Transverse colon (tissue), 3 donors: ENCODE measurements at regions not wholly inside any gene's neighbourhood (a gene's known extent, or its start where the extent isn't known, plus 50 kb on each side); places are given as distances from the start of the nearest gene placed in this dataset.

Experiments
- EP300 ChIP-seq: sonication (generic); formaldehyde crosslinking; IDR thresholded peaks from one replicate; pipeline ENCODE4 v1.6.1; 2017; ENCODE audit warnings: antibody characterized with exemption, low read depth
- POLR2A ChIP-seq: fragments of 450-650 bp; IDR thresholded peaks from one replicate; pipeline ENCODE4 v1.6.1; 2016; ENCODE audit warnings: antibody characterized with exemption, mild to moderate bottlenecking, moderate library complexity
- TF ChIP-seq, protein P1 (sequence below), 5 experiments: fragments of 200-600 bp in 3 of 5; fragments of 450-650 bp in 2 of 5; sonication (generic) in 3 of 5; IDR thresholded peaks; 1 replicate in 2 of 5; 2 replicates in 3 of 5; pipeline ENCODE4 v1.5.1; 2016 to 2017; ENCODE audit warnings: antibody characterized with exemption in 5 of 5, inconsistent platforms in 3 of 5, mild to moderate bottlenecking in 2 of 5, moderate library complexity in 1 of 5

DNA sequence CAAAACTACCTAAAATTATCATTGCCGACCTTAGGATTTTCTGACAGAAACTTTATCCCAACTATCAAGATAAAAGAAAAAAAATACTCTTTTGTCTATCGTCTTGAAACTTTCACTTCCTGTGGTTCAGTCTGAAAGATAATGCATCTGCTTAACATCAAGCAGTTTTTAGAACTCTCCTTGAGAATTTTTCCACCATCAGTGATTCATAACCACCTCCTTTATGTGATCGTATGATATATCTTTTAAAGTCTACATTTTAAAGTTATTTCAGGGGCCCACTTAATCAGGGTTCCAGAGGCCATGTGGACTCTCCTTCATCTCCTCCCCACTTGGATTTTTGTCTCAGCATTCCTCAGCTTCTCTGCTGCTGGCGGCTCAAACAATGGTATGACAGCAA lies 272.8 kb upstream of the TENM3 start:
- TF ChIP-seq, protein P1, sequence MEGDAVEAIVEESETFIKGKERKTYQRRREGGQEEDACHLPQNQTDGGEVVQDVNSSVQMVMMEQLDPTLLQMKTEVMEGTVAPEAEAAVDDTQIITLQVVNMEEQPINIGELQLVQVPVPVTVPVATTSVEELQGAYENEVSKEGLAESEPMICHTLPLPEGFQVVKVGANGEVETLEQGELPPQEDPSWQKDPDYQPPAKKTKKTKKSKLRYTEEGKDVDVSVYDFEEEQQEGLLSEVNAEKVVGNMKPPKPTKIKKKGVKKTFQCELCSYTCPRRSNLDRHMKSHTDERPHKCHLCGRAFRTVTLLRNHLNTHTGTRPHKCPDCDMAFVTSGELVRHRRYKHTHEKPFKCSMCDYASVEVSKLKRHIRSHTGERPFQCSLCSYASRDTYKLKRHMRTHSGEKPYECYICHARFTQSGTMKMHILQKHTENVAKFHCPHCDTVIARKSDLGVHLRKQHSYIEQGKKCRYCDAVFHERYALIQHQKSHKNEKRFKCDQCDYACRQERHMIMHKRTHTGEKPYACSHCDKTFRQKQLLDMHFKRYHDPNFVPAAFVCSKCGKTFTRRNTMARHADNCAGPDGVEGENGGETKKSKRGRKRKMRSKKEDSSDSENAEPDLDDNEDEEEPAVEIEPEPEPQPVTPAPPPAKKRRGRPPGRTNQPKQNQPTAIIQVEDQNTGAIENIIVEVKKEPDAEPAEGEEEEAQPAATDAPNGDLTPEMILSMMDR (IDR thresholded peaks at IDR 0.05): no peak
- TF ChIP-seq POLR2A: no peak
- TF ChIP-seq EP300: no peak
